Islet of Langerhans (tissue), 1 donor: ENCODE measurements at regions not wholly inside any gene's neighbourhood (a gene's known extent, or its start where the extent isn't known, plus 50 kb on each side); places are given as distances from the start of the nearest gene placed in this dataset.

Source experiments
- FAIRE-seq: peaks from one replicate; lab custom pipeline; 2011; peaks lifted over from hg19 to GRCh38; lab: Jason Lieb, UNC

GRCh38 chr6:122012578-122012977 is 386.9 kb upstream of the HSF2 start:
- no peak for FAIRE-seq

- no peak for FAIRE-seq
Measured at GRCh38 chr6:122014961-122015360, 384.5 kb upstream of the HSF2 start.

- no peak for FAIRE-seq
Measured at GRCh38 chr6:122020588-122021264, 378.7 kb upstream of the HSF2 start.

GRCh38 chr6:122025104-122025503 is 374.3 kb upstream of the HSF2 start:
- no peak for FAIRE-seq

GRCh38 chr6:122026582-122027369 is 372.7 kb upstream of the HSF2 start:
- FAIRE-seq, result no peak

- no peak for FAIRE-seq
Measured at GRCh38 chr6:122028933-122029522, 370.4 kb upstream of the HSF2 start.

GRCh38 chr6:122033564-122034181 is 365.8 kb upstream of the HSF2 start:
- FAIRE-seq, result peak; percentile 87

- FAIRE-seq, result no peak
Measured at GRCh38 chr6:122035173-122035572, 364.3 kb upstream of the HSF2 start.

- no peak for FAIRE-seq
Measured at GRCh38 chr6:122040261-122040660, 359.2 kb upstream of the HSF2 start.

- no peak for FAIRE-seq
Measured at GRCh38 chr6:122042380-122042779, 357.1 kb upstream of the HSF2 start.

- FAIRE-seq, result no peak
Measured at GRCh38 chr6:122042960-122043735, 356.3 kb upstream of the HSF2 start.

GRCh38 chr6:122048570-122048969 is 350.9 kb upstream of the HSF2 start:
- FAIRE-seq, result no peak

- no peak for FAIRE-seq
Measured at GRCh38 chr6:122049341-122049740, 350.1 kb upstream of the HSF2 start.

GRCh38 chr6:122050242-122050755 is 349.2 kb upstream of the HSF2 start:
- no peak for FAIRE-seq

GRCh38 chr6:122052346-122052900 is 347.0 kb upstream of the HSF2 start:
- no peak for FAIRE-seq

- FAIRE-seq, result no peak
Measured at GRCh38 chr6:122059918-122060317, 339.5 kb upstream of the HSF2 start.

GRCh38 chr6:122061855-122062254 is 337.6 kb upstream of the HSF2 start:
- no peak for FAIRE-seq

- no peak for FAIRE-seq
Measured at GRCh38 chr6:122063076-122063475, 336.4 kb upstream of the HSF2 start.

GRCh38 chr6:122063761-122064160 is 335.7 kb upstream of the HSF2 start:
- FAIRE-seq, result no peak

GRCh38 chr6:122066200-122066599 is 333.3 kb upstream of the HSF2 start:
- no peak for FAIRE-seq

GRCh38 chr6:122068291-122068769 is 331.1 kb upstream of the HSF2 start:
- no peak for FAIRE-seq

- no peak for FAIRE-seq
Measured at GRCh38 chr6:122069932-122070331, 329.5 kb upstream of the HSF2 start.
